IMR-90 (cell line): ENCODE measurements at regions not wholly inside any gene's neighbourhood (a gene's known extent, or its start where the extent isn't known, plus 50 kb on each side); places are given as distances from the start of the nearest gene placed in this dataset.

Source experiments
- ATAC-seq: fragments of 200-7000 bp; cut with Tn5 transposase; 2 replicates; pipeline ENCODE4 v1.9.1; 2020; ENCODE audit warnings: low read depth, mild to moderate bottlenecking, moderate library complexity
- BruUV-seq: library from RNA; stranded (reverse); fragments of 400-500 nt; replicated peaks from 2 replicates; lab custom pipeline; 2021; lab: Mats Ljungman, UMichigan
- CTCF ChIA-PET: fragments of 300-600 bp; formaldehyde crosslinking; extraction: SDS; loops from one replicate; lab custom pipeline; 2021; ENCODE audit warnings: antibody characterized with exemption; lab: Yijun Ruan, JAX
- POLR2A ChIA-PET: fragments of 300-600 bp; sonication (Branson Sonifier 250); formaldehyde crosslinking; loops from one replicate; lab custom pipeline; 2022; ENCODE audit warnings: antibody characterized with exemption; ENCODE audit not compliant: unreplicated experiment; lab: Charles Lee
- DNase-seq: peaks from one replicate; pipeline ENCODE4 v3.0.0; 2013
- H2AFZ ChIP-seq: replicated peaks from 2 replicates; pipeline ENCODE3; 2013; ENCODE audit warnings: low read length, mild to moderate bottlenecking; ENCODE audit not compliant: poor library complexity
- H2AK5ac ChIP-seq: 2 replicates; pipeline ENCODE4 v1.6.1; 2013; ENCODE audit warnings: low read depth, low read length, inconsistent platforms
- H2AK9ac ChIP-seq: replicated peaks from 2 replicates; pipeline ENCODE3; 2013; ENCODE audit warnings: mild to moderate bottlenecking, low read depth, low read length, moderate library complexity; ENCODE audit not compliant: poor library complexity
- H2BK120ac ChIP-seq: 2 replicates; pipeline ENCODE4 v1.6.1; 2013; ENCODE audit warnings: low read depth, low read length, inconsistent platforms
- H2BK15ac ChIP-seq: 3 replicates; pipeline ENCODE4 v1.6.1; 2013; ENCODE audit warnings: low read depth, low read length, inconsistent platforms
- H2BK20ac ChIP-seq: 2 replicates; pipeline ENCODE4 v1.6.1; 2013; ENCODE audit warnings: low read depth, mild to moderate bottlenecking, inconsistent platforms, low read length, moderate library complexity
- H2BK5ac ChIP-seq: 2 replicates; pipeline ENCODE4 v1.6.1; 2013; ENCODE audit warnings: mild to moderate bottlenecking, low read depth, low read length, inconsistent platforms; ENCODE audit not compliant: poor library complexity, severe bottlenecking
- H3K14ac ChIP-seq: replicated peaks from 2 replicates; pipeline ENCODE4 v1.6.1; 2013; ENCODE audit warnings: low read depth, low read length, inconsistent platforms
- H3K18ac ChIP-seq: 2 replicates; pipeline ENCODE4 v1.6.1; 2013; ENCODE audit warnings: low read depth, low read length, control low read depth
- H3K23ac ChIP-seq: 2 replicates; pipeline ENCODE4 v1.6.1; 2013; ENCODE audit warnings: low read depth, low read length, inconsistent platforms
- H3K27ac ChIP-seq: 2 replicates; pipeline ENCODE4 v1.5.1; 2013; ENCODE audit warnings: mild to moderate bottlenecking, control low read depth, low read length; ENCODE audit not compliant: insufficient read depth
- H3K27me3 ChIP-seq: 2 replicates; pipeline ENCODE4 v1.6.1; 2013; ENCODE audit warnings: low read length; ENCODE audit not compliant: control insufficient read depth, insufficient read depth
- H3K36me3 ChIP-seq: 2 replicates; pipeline ENCODE4 v1.6.1; 2013; ENCODE audit warnings: low read length, mixed read lengths; ENCODE audit not compliant: control insufficient read depth, insufficient read depth
- H3K4ac ChIP-seq: 2 replicates; pipeline ENCODE4 v1.6.1; 2013; ENCODE audit warnings: low read depth, low read length, inconsistent platforms
- H3K4me1 ChIP-seq: 2 replicates; pipeline ENCODE4 v1.6.1; 2013; ENCODE audit warnings: low read length, mixed read lengths; ENCODE audit not compliant: control insufficient read depth, insufficient read depth
- H3K4me2 ChIP-seq: 2 replicates; pipeline ENCODE4 v1.6.1; 2013; ENCODE audit warnings: low read depth, mild to moderate bottlenecking, control low read depth, low read length, moderate library complexity
- H3K4me3 ChIP-seq: 2 replicates; pipeline ENCODE4 v1.5.1; 2013; ENCODE audit warnings: low read depth, mild to moderate bottlenecking, control low read depth, low read length, moderate library complexity; ENCODE audit not compliant: insufficient read depth
- H3K56ac ChIP-seq: 2 replicates; pipeline ENCODE4 v1.6.1; 2013; ENCODE audit warnings: low read length, inconsistent platforms; ENCODE audit not compliant: insufficient read depth; ENCODE audit errors: extremely low read depth
- H3K79me1 ChIP-seq, 2 experiments: 2 replicates each; pipeline ENCODE4 v1.6.1; 2013; ENCODE audit warnings: low read length in 2 of 2, inconsistent platforms in 1 of 2, low read depth in 1 of 2
- H3K9ac ChIP-seq: 2 replicates; pipeline ENCODE4 v1.6.1; 2013; ENCODE audit warnings: low read depth, low read length, control low read depth
- H3K9me1 ChIP-seq: 2 replicates; pipeline ENCODE4 v1.6.1; 2013; ENCODE audit warnings: low read length, inconsistent platforms; ENCODE audit not compliant: insufficient read depth
- H3K9me3 ChIP-seq: 2 replicates; pipeline ENCODE4 v1.6.1; 2013; ENCODE audit warnings: low read length; ENCODE audit not compliant: control insufficient read depth, insufficient read depth
- H4K20me1 ChIP-seq: 2 replicates; pipeline ENCODE4 v1.6.1; 2013; ENCODE audit warnings: low read length, inconsistent platforms; ENCODE audit not compliant: insufficient read depth
- H4K5ac ChIP-seq: 2 replicates; pipeline ENCODE4 v1.6.1; 2013; ENCODE audit warnings: mild to moderate bottlenecking, low read depth, low read length, control low read depth
- H4K8ac ChIP-seq, 2 experiments: 2 replicates each; pipeline ENCODE4 v1.6.1; 2013; ENCODE audit warnings: low read depth in 2 of 2, low read length in 2 of 2, control low read depth in 1 of 2, inconsistent platforms in 1 of 2
- H4K91ac ChIP-seq: 2 replicates; pipeline ENCODE4 v1.6.1; 2013; ENCODE audit warnings: low read depth, low read length, inconsistent platforms; ENCODE audit not compliant: insufficient read depth
- BHLHE40 ChIP-seq: fragments of 150-350 bp; IDR thresholded peaks from 2 replicates; pipeline ENCODE4 v1.6.1; 2016; ENCODE audit warnings: mild to moderate bottlenecking, low read depth, low read length
- CHD1 ChIP-seq: IDR thresholded peaks from 2 replicates; pipeline ENCODE4 v1.6.1; 2012; ENCODE audit warnings: low read depth, low read length, improper control_type of control experiment
- MAFK ChIP-seq: IDR thresholded peaks from 2 replicates; pipeline ENCODE4 v1.6.1; 2012; ENCODE audit warnings: low read depth, low read length, improper control_type of control experiment
- MAZ ChIP-seq: IDR thresholded peaks from 2 replicates; pipeline ENCODE4 v1.6.1; 2012; ENCODE audit warnings: low read depth, mild to moderate bottlenecking, low read length, improper control_type of control experiment, moderate library complexity, borderline replicate concordance
- MXI1 ChIP-seq: IDR thresholded peaks from 2 replicates; pipeline ENCODE4 v1.6.1; 2012; ENCODE audit warnings: low read depth, mild to moderate bottlenecking, low read length, moderate library complexity, borderline replicate concordance
- NFE2L2 ChIP-seq: fragments of 150-350 bp; IDR thresholded peaks from 2 replicates; pipeline ENCODE4 v1.6.1; 2016; ENCODE audit warnings: low read depth, mild to moderate bottlenecking, low read length
- POLR2A ChIP-seq: IDR thresholded peaks from 2 replicates; pipeline ENCODE4 v1.6.1; 2012; ENCODE audit warnings: mild to moderate bottlenecking, low read depth, low read length
- RAD21 ChIP-seq: IDR thresholded peaks from 2 replicates; pipeline ENCODE4 v1.6.1; 2012; ENCODE audit warnings: low read length, improper control_type of control experiment
- SMC3 ChIP-seq: fragments of 150-350 bp; IDR thresholded peaks from 2 replicates; pipeline ENCODE4 v1.6.1; 2016; ENCODE audit warnings: low read depth, mild to moderate bottlenecking, antibody characterized with exemption, low read length, moderate library complexity
- WGBS, 2 experiments: methylation state at CpG; one replicate each; pipeline versions ENCODE4 v1.1.5 to v1.1.7; 2013; ENCODE audit warnings: missing lambda C conversion rate in 2 of 2; ENCODE audit not compliant: insufficient read length in 1 of 2; ENCODE audit errors: extremely low coverage in 2 of 2; 5-methylcytosine and 5-hydroxymethylcytosine counted together
- dilution Hi-C: fragments of 300-500 bp; cut with HindIII; formaldehyde crosslinking; loops from one replicate; pipeline ENCODE4 v1.14.3; 2018; ENCODE audit warnings: low sequenced_read_pairs; ENCODE audit not compliant: unreplicated experiment
- in situ Hi-C: fragments of 300-500 bp; cut with MboI; formaldehyde crosslinking; loops from 3 replicates; pipeline ENCODE4 v1.14.3; 2019; ENCODE audit warnings: low sequenced_read_pairs, inconsistent platforms, mixed read lengths
- intact Hi-C: fragments of 100-400 bp; cut with micrococcal nuclease; formaldehyde crosslinking; loops from 2 replicates; pipeline ENCODE4 v1.10.0; 2022

- no peak overlapping the region for H4K5ac ChIP-seq
- no peak overlapping the region for H3K27ac ChIP-seq
- no peaks in the 10 kb centered on the region for H3K4me1 ChIP-seq
- ChIA-PET CTCF (no interaction called here), POLR2A (no interaction called here)
- no peak overlapping the region for H3K4me2 ChIP-seq
- TF ChIP-seq MAZ (no peak), BHLHE40 (no peak), NFE2L2 (no peak), MAFK (no peak), MXI1 (no peak), RAD21 (no peak), CHD1 (no peak), POLR2A (no peak), SMC3 (no peak)
- in situ Hi-C loops (no loop called here), dilution Hi-C loops (no loop called here), intact Hi-C loops (no loop called here)
- H3K9me1 ChIP-seq = no peaks in the 10 kb centered on the region
- no peaks in the 10 kb centered on the region for H3K79me1 ChIP-seq
- WGBS, 2 experiments = 32% methylated on average over 3 of the region's 5 CpGs; no CpG with 5 or more reads in 1 of the 2 experiments
- H3K56ac ChIP-seq = no peak overlapping the region
- H2BK120ac ChIP-seq = no peak overlapping the region
- H3K4me3 ChIP-seq = no peak overlapping the region
- H3K23ac ChIP-seq = no peak overlapping the region
- H3K4ac ChIP-seq = no peak overlapping the region
- no peak overlapping the region for H3K18ac ChIP-seq
- no peaks in the 10 kb centered on the region for H4K20me1 ChIP-seq
- H4K91ac ChIP-seq = no peak overlapping the region
- no peak overlapping the region for H2BK15ac ChIP-seq
- no peak overlapping the region for H2AFZ ChIP-seq
- H2BK5ac ChIP-seq = no peak overlapping the region
- DNase-seq = no peak
- no peak overlapping the region for H2BK20ac ChIP-seq
- no peak overlapping the region for H2AK9ac ChIP-seq
- no peak overlapping the region for H2AK5ac ChIP-seq
- no peaks in the 10 kb centered on the region for H3K27me3 ChIP-seq
- no peak overlapping the region for H3K14ac ChIP-seq
- ATAC-seq = no peak
- no peak overlapping the region for H4K8ac ChIP-seq
- H3K36me3 ChIP-seq = no peaks in the 10 kb centered on the region
- no peak overlapping the region for H3K9ac ChIP-seq
- no TSS peak for BruUV-seq
- no peaks in the 10 kb centered on the region for H3K9me3 ChIP-seq
Observed at GRCh38 chr2:7673101-7673500, 755.9 kb downstream of the RNF144A start.
